ENCODE measurements at regions not wholly inside any gene's neighbourhood (a gene's known extent, or its start where the extent isn't known, plus 50 kb on each side); places are given as distances from the start of the nearest gene placed in this dataset.

DNA sequence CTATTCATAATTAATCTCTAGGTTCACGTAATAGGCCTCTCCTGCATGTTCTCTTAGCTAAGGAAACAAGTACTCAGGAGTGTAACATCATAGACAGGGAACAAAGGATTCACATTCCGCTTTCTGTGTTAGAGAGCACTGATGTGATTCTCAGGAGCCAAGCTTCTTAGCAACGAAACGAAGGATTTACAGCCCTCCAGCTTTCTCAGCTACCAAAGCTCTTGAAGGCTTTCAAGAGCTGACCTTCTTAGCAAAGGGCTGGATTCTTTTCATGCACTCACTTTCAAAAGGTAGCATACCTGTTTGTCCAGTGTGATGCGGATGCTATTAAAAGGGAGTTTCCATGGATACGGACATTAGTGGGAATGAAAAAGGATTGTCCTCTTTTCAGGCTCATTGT, 107.4 kb downstream of the TUSC1 start:
- TF ChIP-seq, protein P1, sequence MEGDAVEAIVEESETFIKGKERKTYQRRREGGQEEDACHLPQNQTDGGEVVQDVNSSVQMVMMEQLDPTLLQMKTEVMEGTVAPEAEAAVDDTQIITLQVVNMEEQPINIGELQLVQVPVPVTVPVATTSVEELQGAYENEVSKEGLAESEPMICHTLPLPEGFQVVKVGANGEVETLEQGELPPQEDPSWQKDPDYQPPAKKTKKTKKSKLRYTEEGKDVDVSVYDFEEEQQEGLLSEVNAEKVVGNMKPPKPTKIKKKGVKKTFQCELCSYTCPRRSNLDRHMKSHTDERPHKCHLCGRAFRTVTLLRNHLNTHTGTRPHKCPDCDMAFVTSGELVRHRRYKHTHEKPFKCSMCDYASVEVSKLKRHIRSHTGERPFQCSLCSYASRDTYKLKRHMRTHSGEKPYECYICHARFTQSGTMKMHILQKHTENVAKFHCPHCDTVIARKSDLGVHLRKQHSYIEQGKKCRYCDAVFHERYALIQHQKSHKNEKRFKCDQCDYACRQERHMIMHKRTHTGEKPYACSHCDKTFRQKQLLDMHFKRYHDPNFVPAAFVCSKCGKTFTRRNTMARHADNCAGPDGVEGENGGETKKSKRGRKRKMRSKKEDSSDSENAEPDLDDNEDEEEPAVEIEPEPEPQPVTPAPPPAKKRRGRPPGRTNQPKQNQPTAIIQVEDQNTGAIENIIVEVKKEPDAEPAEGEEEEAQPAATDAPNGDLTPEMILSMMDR (IDR thresholded peaks at IDR 0.05; ENCODE audit: low read length, missing control alignments): no peak
- no peak for DNase-seq (ENCODE audit: low read depth)
- no peak overlapping the region for H3K4me3 ChIP-seq (replicated peaks; ENCODE audit: low read depth, low read length)

DNA sequence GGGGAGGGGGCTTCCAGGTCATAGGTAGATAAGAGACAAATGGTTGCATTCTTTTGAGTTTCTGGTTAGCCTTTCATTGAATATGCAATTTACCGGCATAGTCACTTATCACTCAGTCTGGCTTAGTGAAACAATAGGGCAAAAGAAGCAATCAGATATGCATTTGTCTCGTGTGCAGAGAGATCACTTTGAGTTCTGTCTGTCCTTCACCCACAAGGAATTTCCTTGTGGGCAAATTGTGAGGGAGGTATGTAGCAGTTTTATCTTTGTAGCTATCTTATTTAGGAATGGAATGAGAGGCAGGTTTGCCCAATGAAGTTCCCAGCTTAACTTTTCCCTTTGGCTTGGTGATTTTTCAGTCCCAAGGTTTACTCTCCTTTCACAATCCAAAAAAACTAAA, 116.1 kb downstream of the TUSC1 start:
- TF ChIP-seq, protein P1 (IDR thresholded peaks at IDR 0.05; ENCODE audit: low read length, missing control alignments): no peak
- DNase-seq (ENCODE audit: low read depth): no peak
- no peak overlapping the region for H3K4me3 ChIP-seq (replicated peaks; ENCODE audit: low read depth, low read length)

DNA sequence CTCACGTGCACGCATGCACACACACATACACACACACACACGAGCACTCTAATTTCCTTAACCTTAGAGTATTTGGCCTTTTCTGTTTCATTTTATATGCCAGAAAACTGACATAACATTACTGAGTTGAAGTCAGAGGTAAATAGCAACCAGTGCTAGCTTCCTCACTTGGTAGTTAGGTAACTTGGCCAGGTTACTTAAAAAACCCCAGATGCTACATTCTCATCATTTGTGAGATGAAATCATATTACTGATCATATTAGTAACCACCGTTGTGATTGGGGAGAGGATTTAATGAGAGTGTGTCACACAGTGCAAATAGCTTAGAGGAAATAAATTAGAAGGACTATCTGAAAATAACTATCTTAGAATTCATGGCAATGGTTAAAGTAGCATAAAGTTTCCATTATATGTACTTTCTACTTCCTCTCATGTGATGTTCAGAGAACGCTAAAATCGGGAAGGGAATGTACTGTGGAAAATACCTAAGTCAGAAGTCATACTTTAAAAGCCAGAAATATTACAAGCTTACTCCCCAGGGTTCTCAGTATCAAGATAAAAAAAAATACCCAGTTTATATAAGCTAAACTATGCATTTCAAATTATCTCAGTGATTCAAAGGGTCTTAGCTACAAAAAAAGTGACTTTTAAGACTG, 120.5 kb downstream of the TUSC1 start:
- DNase-seq (ENCODE audit: low read depth): peak; percentile 9

DNA sequence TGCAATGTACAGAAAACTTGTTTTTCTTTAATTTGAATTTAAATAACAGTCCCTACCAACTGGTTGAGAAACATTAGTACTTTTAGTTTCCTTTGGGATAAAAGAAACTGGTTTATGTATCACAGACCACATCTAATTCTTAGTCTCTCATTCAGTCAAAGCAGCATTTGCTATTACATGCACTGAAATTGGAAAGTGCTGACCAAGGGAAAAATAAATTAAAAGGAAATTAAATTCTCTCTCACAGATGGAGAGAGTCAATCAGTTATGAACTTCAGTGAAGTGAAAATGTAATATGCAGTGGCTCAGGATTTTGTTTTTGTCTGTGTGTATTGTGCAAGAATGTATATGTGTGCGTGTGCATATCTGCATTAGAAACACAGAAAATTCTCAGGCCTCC, 121.7 kb downstream of the TUSC1 start:
- no peak overlapping the region for H3K4me3 ChIP-seq (replicated peaks; ENCODE audit: low read depth, low read length)
- TF ChIP-seq, protein P1 (IDR thresholded peaks at IDR 0.05; ENCODE audit: low read length, missing control alignments): no peak
- no peak for DNase-seq (ENCODE audit: low read depth)

More for the DNA sequence above, 120.5 kb downstream of the TUSC1 start:
- TF ChIP-seq, protein P1 (IDR thresholded peaks at IDR 0.05; ENCODE audit: low read length, missing control alignments): no peak
- no peak overlapping the region for H3K4me3 ChIP-seq (replicated peaks; ENCODE audit: low read depth, low read length)

DNA sequence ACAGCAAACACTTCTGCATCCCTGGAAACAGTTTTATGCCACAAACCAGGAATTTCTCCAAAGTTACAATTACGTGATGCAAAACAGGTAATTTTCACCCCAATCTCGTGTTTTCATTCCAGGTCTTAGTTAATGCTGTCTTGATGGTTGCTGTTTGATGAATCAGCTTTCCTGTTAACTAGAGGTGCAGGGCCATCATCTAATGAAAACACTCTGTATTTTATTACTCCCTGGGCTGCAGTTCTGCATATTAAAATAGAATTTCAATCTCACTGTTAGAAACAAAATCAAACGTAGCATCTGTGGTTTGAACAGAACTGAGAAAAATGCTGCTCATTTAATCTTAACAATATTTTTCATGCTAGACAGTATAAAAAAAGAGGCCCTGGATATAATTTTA, 129.4 kb downstream of the TUSC1 start:
- H3K4me3 ChIP-seq (replicated peaks; ENCODE audit: low read depth, low read length): no peak overlapping the region
- no peak for DNase-seq (ENCODE audit: low read depth)
- TF ChIP-seq, protein P1 (IDR thresholded peaks at IDR 0.05; ENCODE audit: low read length, missing control alignments): no peak

DNA sequence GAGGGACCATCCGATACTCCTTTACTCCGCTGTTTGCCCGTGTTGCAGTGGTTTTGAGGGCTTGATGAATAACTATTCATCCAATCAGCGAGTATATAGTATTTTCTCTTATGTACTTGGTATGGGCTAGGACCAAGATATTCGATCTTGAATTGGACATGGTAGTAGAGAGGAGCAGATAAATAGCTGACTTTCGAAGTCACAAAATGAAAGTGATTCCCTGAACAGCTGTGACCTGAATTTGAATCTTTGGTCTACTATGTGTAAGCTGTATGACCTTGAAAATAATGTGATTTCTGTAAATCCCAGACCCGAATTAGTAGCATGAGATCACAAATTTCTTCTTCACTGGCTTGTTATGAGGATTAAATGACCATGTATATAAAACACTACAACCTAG, 134.4 kb downstream of the TUSC1 start:
- DNase-seq (ENCODE audit: low read depth): no peak
- TF ChIP-seq, protein P1 (IDR thresholded peaks at IDR 0.05; ENCODE audit: low read length, missing control alignments): no peak
- H3K4me3 ChIP-seq (replicated peaks; ENCODE audit: low read depth, low read length): no peak overlapping the region

DNA sequence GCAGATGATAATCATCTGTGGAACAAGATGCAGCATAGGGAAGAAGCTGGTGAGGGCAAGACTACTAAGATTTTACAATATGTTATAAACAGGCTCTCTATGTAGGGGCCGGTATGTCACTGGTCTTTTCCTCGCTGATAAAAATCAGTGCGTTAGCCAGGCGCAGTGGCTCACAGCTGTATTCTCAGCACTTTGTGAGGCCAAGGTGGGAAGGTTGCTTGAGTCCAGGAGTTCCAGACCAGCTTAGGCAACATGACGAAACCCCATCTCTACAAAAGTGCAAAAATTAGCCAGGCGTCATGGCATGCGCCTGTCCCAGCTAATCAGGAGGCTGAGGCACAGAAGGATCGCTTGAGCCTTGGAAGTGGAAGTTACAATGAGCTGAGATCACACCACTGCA, 135.9 kb downstream of the TUSC1 start:
- TF ChIP-seq, protein P1 (IDR thresholded peaks at IDR 0.05; ENCODE audit: low read length, missing control alignments): no peak
- no peak for DNase-seq (ENCODE audit: low read depth)
- no peak overlapping the region for H3K4me3 ChIP-seq (replicated peaks; ENCODE audit: low read depth, low read length)

Data from fibroblast of pulmonary artery (primary cell).